ENCODE measurements at regions not wholly inside any gene's neighbourhood (a gene's known extent, or its start where the extent isn't known, plus 50 kb on each side); places are given as distances from the start of the nearest gene placed in this dataset.

DNA sequence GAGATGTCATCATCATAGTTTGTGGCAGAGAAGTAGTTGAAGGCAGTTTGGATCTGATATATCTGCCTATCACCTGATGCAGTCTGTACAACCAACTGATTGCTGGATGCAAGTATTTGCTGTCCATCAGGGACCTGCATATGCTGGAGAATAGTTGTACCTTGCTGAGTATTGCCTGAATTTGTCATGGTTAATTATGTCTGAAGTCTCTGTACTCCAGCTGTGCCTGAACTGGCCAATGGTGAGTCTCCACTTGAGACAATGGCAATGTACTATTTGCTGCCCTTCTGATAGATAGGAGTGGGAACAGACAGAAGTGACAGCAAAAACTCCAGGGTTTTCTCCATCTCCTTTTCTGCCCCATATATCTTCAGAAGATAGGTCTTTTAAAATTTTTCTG, 531.5 kb downstream of the EPHA7 start:
- Histone ChIP-seq H3K9me3 (no peaks in the 10 kb centered on the region), H3K4me1 (no peaks in the 10 kb centered on the region), H3K27ac (no peak overlapping the region), H3K36me3 (no peaks in the 10 kb centered on the region), H3K4me3 (no peak overlapping the region), H3K27me3 (no peaks in the 10 kb centered on the region)
- DNase-seq (ENCODE audit: extremely low spot score in 2 of 2), result no peak
- intact Hi-C loops (cut with DNase I), result no loop called here
- TF ChIP-seq, protein P1, sequence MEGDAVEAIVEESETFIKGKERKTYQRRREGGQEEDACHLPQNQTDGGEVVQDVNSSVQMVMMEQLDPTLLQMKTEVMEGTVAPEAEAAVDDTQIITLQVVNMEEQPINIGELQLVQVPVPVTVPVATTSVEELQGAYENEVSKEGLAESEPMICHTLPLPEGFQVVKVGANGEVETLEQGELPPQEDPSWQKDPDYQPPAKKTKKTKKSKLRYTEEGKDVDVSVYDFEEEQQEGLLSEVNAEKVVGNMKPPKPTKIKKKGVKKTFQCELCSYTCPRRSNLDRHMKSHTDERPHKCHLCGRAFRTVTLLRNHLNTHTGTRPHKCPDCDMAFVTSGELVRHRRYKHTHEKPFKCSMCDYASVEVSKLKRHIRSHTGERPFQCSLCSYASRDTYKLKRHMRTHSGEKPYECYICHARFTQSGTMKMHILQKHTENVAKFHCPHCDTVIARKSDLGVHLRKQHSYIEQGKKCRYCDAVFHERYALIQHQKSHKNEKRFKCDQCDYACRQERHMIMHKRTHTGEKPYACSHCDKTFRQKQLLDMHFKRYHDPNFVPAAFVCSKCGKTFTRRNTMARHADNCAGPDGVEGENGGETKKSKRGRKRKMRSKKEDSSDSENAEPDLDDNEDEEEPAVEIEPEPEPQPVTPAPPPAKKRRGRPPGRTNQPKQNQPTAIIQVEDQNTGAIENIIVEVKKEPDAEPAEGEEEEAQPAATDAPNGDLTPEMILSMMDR (IDR thresholded peaks at IDR 0.05), result no peak
- TF ChIP-seq POLR2AphosphoS5 (IDR thresholded peaks at IDR 0.05; ENCODE audit: insufficient read depth in 1 of 2, low read depth in 1 of 2) (no peak), POLR2A (IDR thresholded peaks at IDR 0.05) (no peak)

DNA sequence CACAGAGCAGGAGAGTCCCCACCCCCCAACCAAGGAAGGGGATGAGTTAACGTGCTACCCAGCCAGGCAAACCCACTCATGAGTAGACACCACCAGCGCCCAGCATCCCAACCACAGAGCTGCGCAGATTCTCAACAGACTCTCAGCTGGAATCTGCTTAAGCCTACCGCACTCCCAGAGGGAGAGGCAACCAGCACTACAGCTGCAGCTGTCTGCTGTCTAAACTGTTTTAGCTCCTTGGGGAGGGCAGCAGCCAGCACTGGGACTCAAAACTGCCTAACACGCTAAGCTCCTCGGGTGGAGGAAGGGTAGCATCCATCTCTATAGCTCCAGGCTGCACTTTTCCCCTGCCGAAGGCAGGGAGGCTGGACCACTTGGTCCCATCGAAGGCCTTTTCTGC, 539.8 kb downstream of the EPHA7 start:
- H3K9me3 ChIP-seq, result no peaks in the 10 kb centered on the region
- DNase-seq (ENCODE audit: extremely low spot score in 2 of 2), result no peak
- no peaks in the 10 kb centered on the region for H3K27me3 ChIP-seq
- H3K4me1 ChIP-seq, result no peaks in the 10 kb centered on the region
- H3K4me3 ChIP-seq, result no peak overlapping the region
- intact Hi-C loops (cut with DNase I), result no loop called here
- H3K36me3 ChIP-seq, result no peaks in the 10 kb centered on the region
- no peak overlapping the region for H3K27ac ChIP-seq
- TF ChIP-seq, protein P1 (IDR thresholded peaks at IDR 0.05), result no peak
- TF ChIP-seq POLR2A (IDR thresholded peaks at IDR 0.05) (no peak), POLR2AphosphoS5 (IDR thresholded peaks at IDR 0.05; ENCODE audit: insufficient read depth in 1 of 2, low read depth in 1 of 2) (no peak)

DNA sequence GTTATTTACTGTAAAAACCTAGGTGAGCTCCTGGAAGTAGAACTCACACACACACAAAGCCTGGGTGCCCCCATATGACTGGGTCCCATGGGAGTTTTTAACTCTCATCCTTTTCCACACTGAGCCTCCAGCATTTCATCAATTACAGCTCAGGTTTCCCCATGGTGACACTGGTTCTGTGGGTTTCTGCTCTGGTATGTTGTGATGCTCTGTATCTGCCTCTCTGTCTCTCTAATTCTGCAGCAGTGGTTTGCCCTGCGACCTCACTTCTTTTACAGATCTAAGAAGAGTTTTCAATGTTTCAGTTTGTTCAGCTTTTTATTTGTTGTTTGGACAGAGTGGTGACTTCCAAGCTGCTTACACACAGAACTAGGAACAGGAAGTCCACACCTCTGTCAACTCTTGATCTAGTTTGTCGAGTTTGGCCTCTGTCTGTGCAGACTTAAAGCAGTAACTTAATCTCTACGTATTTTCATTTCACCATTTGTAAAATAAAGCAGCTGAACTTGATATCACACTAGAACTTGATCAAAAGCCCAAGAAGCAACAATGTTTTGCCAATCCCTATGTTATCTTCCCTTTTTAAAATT, 554.3 kb downstream of the EPHA7 start:
- intact Hi-C loops (cut with DNase I), result no loop called here
- Histone ChIP-seq H3K36me3 (no peaks in the 10 kb centered on the region), H3K4me3 (no peak overlapping the region), H3K4me1 (no peaks in the 10 kb centered on the region), H3K27me3 (no peaks in the 10 kb centered on the region), H3K9me3 (no peaks in the 10 kb centered on the region), H3K27ac (no peak overlapping the region)
- DNase-seq (ENCODE audit: extremely low spot score in 2 of 2), result no peak
- TF ChIP-seq, protein P1 (IDR thresholded peaks at IDR 0.05), result no peak
- TF ChIP-seq POLR2AphosphoS5 (IDR thresholded peaks at IDR 0.05; ENCODE audit: insufficient read depth in 1 of 2, low read depth in 1 of 2) (no peak), POLR2A (IDR thresholded peaks at IDR 0.05) (no peak)

DNA sequence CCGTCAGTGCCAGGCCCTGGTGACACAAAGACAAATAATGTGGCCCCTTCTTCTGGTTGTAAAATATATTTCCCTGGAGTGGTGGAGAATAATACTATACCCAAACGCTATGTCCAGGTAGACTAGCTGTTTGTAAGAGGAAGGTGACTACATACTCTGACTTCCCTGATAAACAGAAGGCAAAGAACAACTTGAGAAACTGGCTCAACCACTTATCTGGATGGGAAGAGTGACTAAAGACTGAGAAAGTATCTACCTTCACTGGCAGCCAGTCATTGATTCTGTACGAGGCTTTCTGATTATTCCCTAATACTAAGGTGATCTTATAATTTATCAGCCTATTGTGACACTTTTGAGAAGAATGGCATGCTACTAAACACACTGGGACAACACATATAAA, 569.7 kb downstream of the EPHA7 start:
- Histone ChIP-seq H3K27me3 (no peaks in the 10 kb centered on the region), H3K4me1 (no peaks in the 10 kb centered on the region), H3K27ac (no peak overlapping the region), H3K36me3 (no peaks in the 10 kb centered on the region), H3K4me3 (no peak overlapping the region), H3K9me3 (no peaks in the 10 kb centered on the region)
- DNase-seq (ENCODE audit: extremely low spot score in 2 of 2), result no peak
- TF ChIP-seq POLR2A (IDR thresholded peaks at IDR 0.05), result no peak
- TF ChIP-seq, protein P1 (IDR thresholded peaks at IDR 0.05), result no peak
- no peak for TF ChIP-seq POLR2AphosphoS5 (IDR thresholded peaks at IDR 0.05; ENCODE audit: insufficient read depth in 1 of 2, low read depth in 1 of 2)
- intact Hi-C loops (cut with DNase I), result no loop called here

DNA sequence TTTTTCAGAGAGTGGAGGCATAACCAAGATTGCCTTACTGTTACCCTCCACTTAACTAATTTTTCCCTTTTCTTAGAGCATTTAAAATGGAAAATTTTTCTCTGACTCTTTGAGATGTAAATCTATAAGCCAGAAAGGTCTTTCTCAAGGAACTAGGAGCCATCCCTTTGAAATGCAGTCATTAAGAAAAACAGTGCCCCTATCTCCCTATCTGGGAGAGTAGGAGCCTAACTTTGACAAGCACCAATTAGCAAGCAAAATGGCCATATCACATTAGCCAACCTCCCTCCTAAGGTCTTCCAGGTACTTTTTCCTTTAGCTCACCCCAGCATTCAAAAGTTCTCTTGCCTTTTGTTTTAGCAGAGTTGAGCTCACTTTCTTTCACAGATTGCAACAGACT, 570.5 kb downstream of the EPHA7 start:
- Histone ChIP-seq H3K27ac (no peak overlapping the region), H3K36me3 (no peaks in the 10 kb centered on the region), H3K27me3 (no peaks in the 10 kb centered on the region), H3K4me1 (no peaks in the 10 kb centered on the region), H3K9me3 (no peaks in the 10 kb centered on the region), H3K4me3 (no peak overlapping the region)
- TF ChIP-seq, protein P1 (IDR thresholded peaks at IDR 0.05), result no peak
- TF ChIP-seq POLR2AphosphoS5 (IDR thresholded peaks at IDR 0.05; ENCODE audit: insufficient read depth in 1 of 2, low read depth in 1 of 2) (no peak), POLR2A (IDR thresholded peaks at IDR 0.05) (no peak)
- no peak for DNase-seq (ENCODE audit: extremely low spot score in 2 of 2)
- intact Hi-C loops (cut with DNase I), result no loop called here
